GM12878 (cell line): ENCODE measurements at regions not wholly inside any gene's neighbourhood (a gene's known extent, or its start where the extent isn't known, plus 50 kb on each side); places are given as distances from the start of the nearest gene placed in this dataset.

ENCODE experiments used
- ATAC-seq: fragments of 200-7000 bp; cut with Tn5 transposase; 3 replicates; pipeline ENCODE4 v1.9.1; 2020; ENCODE audit warnings: mild to moderate bottlenecking, moderate library complexity
- BruUV-seq: library from RNA; stranded (reverse); fragments of 400-500 nt; replicated peaks from 2 replicates; lab custom pipeline; 2021; lab: Mats Ljungman, UMichigan
- CTCF ChIA-PET: fragments of 300-600 bp; sonication (Branson Sonifier 250); formaldehyde crosslinking; extraction: SDS; loops from one replicate; lab custom pipeline; 2021; ENCODE audit warnings: inconsistent platforms; lab: Yijun Ruan, JAX
- POLR2A ChIA-PET: fragments of 350-600 bp; formaldehyde crosslinking; extraction: SDS; loops from one replicate; lab custom pipeline; 2021; ENCODE audit warnings: inconsistent platforms; lab: Charles Lee
- RAD21 ChIA-PET: fragments of 300-600 bp; sonication (Branson Sonifier 250); formaldehyde crosslinking; loops from one replicate; lab custom pipeline; 2023; ENCODE audit warnings: antibody characterized with exemption; ENCODE audit not compliant: unreplicated experiment; lab: Charles Lee
- SMC1A ChIA-PET: fragments of 300-600 bp; sonication (Branson Sonifier 250); formaldehyde crosslinking; loops from one replicate; lab custom pipeline; 2023; ENCODE audit not compliant: unreplicated experiment, uncharacterized antibody; lab: Charles Lee
- DNase-seq: peaks from one replicate; pipeline ENCODE4 v3.0.0-alpha.2; 2011; ENCODE audit warnings: low read depth, low spot score
- FAIRE-seq: peaks from 3 replicates; lab custom pipeline; 2011; peaks lifted over from hg19 to GRCh38; lab: Jason Lieb, UNC
- H2AFZ ChIP-seq: 2 replicates; pipeline ENCODE4 v1.6.0; 2011; ENCODE audit warnings: low read depth, low read length, control low read depth; ENCODE audit not compliant: control insufficient read depth
- H3K27ac ChIP-seq: 2 replicates; pipeline ENCODE4 v1.5.1; 2011; ENCODE audit warnings: control low read depth; ENCODE audit not compliant: control insufficient read depth, insufficient read depth
- H3K27me3 ChIP-seq, 2 experiments: replicated peaks in 1 of 2; 2 replicates each; pipeline versions ENCODE4 v1.6.0 to v1.6.1; 2011; ENCODE audit warnings: low read length in 1 of 2; ENCODE audit not compliant: control insufficient read depth in 2 of 2, insufficient read depth in 2 of 2
- H3K36me3 ChIP-seq, 2 experiments: 2 replicates each; pipeline ENCODE4 v1.5.1; 2011; ENCODE audit warnings: low read length in 1 of 2; ENCODE audit not compliant: control insufficient read depth in 2 of 2, insufficient read depth in 2 of 2
- H3K4me1 ChIP-seq: 2 replicates; pipeline ENCODE4 v1.6.1; 2011; ENCODE audit warnings: mild to moderate bottlenecking, low read length, moderate library complexity, mixed read lengths; ENCODE audit not compliant: control insufficient read depth, insufficient read depth
- H3K4me2 ChIP-seq: 2 replicates; pipeline ENCODE4 v1.6.0; 2011; ENCODE audit warnings: control low read depth; ENCODE audit not compliant: control insufficient read depth, insufficient read depth
- H3K4me3 ChIP-seq: fragments of 200-600 bp; sonication (generic); 2 replicates; pipeline ENCODE4 v1.5.1; 2016
- H3K79me2 ChIP-seq: 2 replicates; pipeline ENCODE4 v1.6.0; 2011; ENCODE audit warnings: low read length; ENCODE audit not compliant: control insufficient read depth, insufficient read depth
- H3K9ac ChIP-seq: 2 replicates; pipeline ENCODE4 v1.8.0; 2011; ENCODE audit warnings: low read length, control low read depth, mixed read lengths; ENCODE audit not compliant: control insufficient read depth, insufficient read depth
- H3K9me3 ChIP-seq: replicated peaks from 3 replicates; pipeline ENCODE4 v1.5.1; 2011; ENCODE audit warnings: mild to moderate bottlenecking, low read length; ENCODE audit not compliant: control insufficient read depth, insufficient read depth
- H4K20me1 ChIP-seq: 2 replicates; pipeline ENCODE4 v1.6.0; 2011; ENCODE audit not compliant: control insufficient read depth, insufficient read depth
- BHLHE40 ChIP-seq, 2 experiments: fragments of 450-650 bp in 1 of 2; IDR thresholded peaks; 2 replicates each; pipeline ENCODE4 v1.6.1; 2011 to 2017; ENCODE audit warnings: low read depth in 2 of 2, borderline replicate concordance in 1 of 2, improper control_type of control experiment in 1 of 2, low read length in 1 of 2, mild to moderate bottlenecking in 1 of 2
- GATAD2B ChIP-seq: fragments of 450-650 bp; conservative IDR thresholded peaks from 2 replicates; pipeline ENCODE4 v1.6.1; 2017; ENCODE audit warnings: low read depth, mild to moderate bottlenecking, moderate library complexity
- HDAC6 ChIP-seq: fragments of 200-600 bp; sonication (generic); IDR thresholded peaks from one replicate; pipeline ENCODE4 v1.8.0; 2017; ENCODE audit warnings: antibody characterized with exemption; ENCODE audit not compliant: unreplicated experiment
- IKZF1 ChIP-seq: fragments of 450-650 bp; conservative IDR thresholded peaks from 2 replicates; pipeline ENCODE4 v1.6.1; 2017; ENCODE audit warnings: antibody characterized with exemption, mild to moderate bottlenecking
- JUND ChIP-seq: IDR thresholded peaks from 2 replicates; pipeline ENCODE4 v1.6.1; 2012; ENCODE audit warnings: low read depth, mild to moderate bottlenecking, low read length, improper control_type of control experiment, moderate library complexity
- REST ChIP-seq: IDR thresholded peaks from 2 replicates; pipeline ENCODE4 v1.6.1; 2012; ENCODE audit warnings: mild to moderate bottlenecking, low read depth, low read length
- SMAD1 ChIP-seq: fragments of 450-650 bp; IDR thresholded peaks from 2 replicates; pipeline ENCODE4 v1.6.1; 2018; ENCODE audit warnings: mild to moderate bottlenecking, low read depth; ENCODE audit not compliant: partially characterized antibody
- TBL1XR1 ChIP-seq: IDR thresholded peaks from 2 replicates; pipeline ENCODE4 v1.6.1; 2012; ENCODE audit warnings: low read depth, low read length, improper control_type of control experiment
- TCF12 ChIP-seq: IDR thresholded peaks from 2 replicates; pipeline ENCODE4 v1.6.1; 2011; ENCODE audit warnings: low read depth, mild to moderate bottlenecking, low read length
- WRNIP1 ChIP-seq: IDR thresholded peaks from 2 replicates; pipeline ENCODE4 v1.6.1; 2011; ENCODE audit warnings: low read depth, low read length, improper control_type of control experiment, borderline replicate concordance
- WGBS: methylation state at CpG from one replicate; pipeline ENCODE4 v1.1.6; 2016; ENCODE audit warnings: low lambda C conversion rate; ENCODE audit not compliant: insufficient replicate concordance, insufficient coverage; ENCODE audit errors: missing lambda C conversion rate; 5-methylcytosine and 5-hydroxymethylcytosine counted together
- in situ Hi-C: fragments of 300-500 bp; cut with MboI; formaldehyde crosslinking; loops from 9 replicates; pipeline ENCODE4 v1.14.3; 2018; ENCODE audit warnings: mixed read lengths
- intact Hi-C: fragments of 100-400 bp; cut with micrococcal nuclease; formaldehyde crosslinking; loops from one replicate; pipeline ENCODE4 v1.14.2; 2022; ENCODE audit not compliant: unreplicated experiment
- TF ChIP-seq, protein P1 (sequence below): fragments of 450-650 bp; IDR thresholded peaks from 2 replicates; pipeline ENCODE4 v1.6.1; 2016; ENCODE audit warnings: mild to moderate bottlenecking, moderate library complexity, borderline replicate concordance

DNA sequence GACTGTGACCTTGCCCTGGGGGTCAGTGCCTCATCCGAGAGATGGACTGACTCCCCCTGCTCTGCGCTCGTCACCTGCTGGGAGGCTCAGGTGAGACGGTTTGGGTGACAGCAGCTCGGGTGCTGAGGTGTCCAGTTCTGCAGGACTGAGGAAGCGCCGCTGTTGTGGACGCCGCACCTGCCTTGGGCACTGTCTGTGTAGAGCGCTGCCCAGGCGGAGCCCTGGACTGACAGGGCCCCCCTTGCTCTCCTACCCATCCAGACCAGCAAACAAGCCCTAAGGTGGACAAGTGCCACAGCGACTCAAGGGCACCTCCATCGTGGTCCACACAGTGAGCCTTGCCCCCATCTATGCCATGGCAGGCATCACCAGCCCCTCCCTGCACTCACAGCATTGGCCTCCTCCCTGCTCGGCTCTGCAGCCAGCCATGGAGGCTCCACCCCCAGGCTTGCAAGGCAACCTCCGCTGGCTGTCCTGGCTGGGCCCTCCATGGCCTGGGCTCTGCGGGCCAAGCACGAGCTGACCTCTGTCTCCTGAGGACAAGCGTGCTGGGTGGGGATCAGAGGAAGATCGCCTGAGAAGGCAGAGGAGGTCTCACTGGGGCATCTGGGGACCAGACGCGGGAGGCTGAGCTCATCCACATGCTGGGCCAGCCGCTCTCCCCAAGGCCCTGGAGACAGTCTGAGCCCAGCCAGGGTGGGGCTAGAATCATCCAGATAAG is 87.1 kb upstream of the COL5A1 start (continued):
- TF ChIP-seq, protein P1, sequence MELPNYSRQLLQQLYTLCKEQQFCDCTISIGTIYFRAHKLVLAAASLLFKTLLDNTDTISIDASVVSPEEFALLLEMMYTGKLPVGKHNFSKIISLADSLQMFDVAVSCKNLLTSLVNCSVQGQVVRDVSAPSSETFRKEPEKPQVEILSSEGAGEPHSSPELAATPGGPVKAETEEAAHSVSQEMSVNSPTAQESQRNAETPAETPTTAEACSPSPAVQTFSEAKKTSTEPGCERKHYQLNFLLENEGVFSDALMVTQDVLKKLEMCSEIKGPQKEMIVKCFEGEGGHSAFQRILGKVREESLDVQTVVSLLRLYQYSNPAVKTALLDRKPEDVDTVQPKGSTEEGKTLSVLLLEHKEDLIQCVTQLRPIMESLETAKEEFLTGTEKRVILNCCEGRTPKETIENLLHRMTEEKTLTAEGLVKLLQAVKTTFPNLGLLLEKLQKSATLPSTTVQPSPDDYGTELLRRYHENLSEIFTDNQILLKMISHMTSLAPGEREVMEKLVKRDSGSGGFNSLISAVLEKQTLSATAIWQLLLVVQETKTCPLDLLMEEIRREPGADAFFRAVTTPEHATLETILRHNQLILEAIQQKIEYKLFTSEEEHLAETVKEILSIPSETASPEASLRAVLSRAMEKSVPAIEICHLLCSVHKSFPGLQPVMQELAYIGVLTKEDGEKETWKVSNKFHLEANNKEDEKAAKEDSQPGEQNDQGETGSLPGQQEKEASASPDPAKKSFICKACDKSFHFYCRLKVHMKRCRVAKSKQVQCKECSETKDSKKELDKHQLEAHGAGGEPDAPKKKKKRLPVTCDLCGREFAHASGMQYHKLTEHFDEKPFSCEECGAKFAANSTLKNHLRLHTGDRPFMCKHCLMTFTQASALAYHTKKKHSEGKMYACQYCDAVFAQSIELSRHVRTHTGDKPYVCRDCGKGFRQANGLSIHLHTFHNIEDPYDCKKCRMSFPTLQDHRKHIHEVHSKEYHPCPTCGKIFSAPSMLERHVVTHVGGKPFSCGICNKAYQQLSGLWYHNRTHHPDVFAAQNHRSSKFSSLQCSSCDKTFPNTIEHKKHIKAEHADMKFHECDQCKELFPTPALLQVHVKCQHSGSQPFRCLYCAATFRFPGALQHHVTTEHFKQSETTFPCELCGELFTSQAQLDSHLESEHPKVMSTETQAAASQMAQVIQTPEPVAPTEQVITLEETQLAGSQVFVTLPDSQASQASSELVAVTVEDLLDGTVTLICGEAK = no peak
- TF ChIP-seq, all 136 proteins: peak for 0

GRCh38 chr9:134555094-134555650 is 86.4 kb upstream of the COL5A1 start:
- H3K79me2 ChIP-seq = no peaks in the 10 kb centered on the region
- no peak overlapping the region for H3K27ac ChIP-seq
- H4K20me1 ChIP-seq = no peaks in the 10 kb centered on the region
- ATAC-seq = no peak
- ChIA-PET SMC1A (interaction anchor here (0.6 kb wide), 1 partner anchor 27 kb away, joined by 4 read pairs; no protein-coding TSS in a partner anchor), POLR2A (no interaction called here), RAD21 (no interaction called here), CTCF (no interaction called here)
- FAIRE-seq = no peak
- no peak overlapping the region for H3K4me3 ChIP-seq
- H3K36me3 ChIP-seq = no peaks in the 10 kb centered on the region
- no peak for DNase-seq
- H3K27me3 ChIP-seq = no peaks in the 10 kb centered on the region; a peak in 2 of 4 replicates
- intact Hi-C loops = no loop called here
- H3K4me2 ChIP-seq = no peak overlapping the region
- in situ Hi-C loops = no loop called here
- WGBS = 35% methylated on average over 9 of the region's 9 CpGs
- H3K4me1 ChIP-seq = no peaks in the 10 kb centered on the region
- no peak overlapping the region for H2AFZ ChIP-seq
- H3K9ac ChIP-seq = no peak overlapping the region
- BruUV-seq = no TSS peak
- H3K9me3 ChIP-seq = no peaks in the 10 kb centered on the region
- TF ChIP-seq HDAC6 (no peak), TCF12 (no peak), JUND (no peak), GATAD2B (no peak), TBL1XR1 (no peak), WRNIP1 (no peak), SMAD1 (no peak), REST (no peak), IKZF1 (no peak), BHLHE40 (IDR thresholded peaks at IDR 0.05; ENCODE audit: borderline replicate concordance in 1 of 2, low read depth in 2 of 2, low read length in 1 of 2) (no peak)
